Sigmoid colon (tissue), 6 donors: ENCODE measurements at regions not wholly inside any gene's neighbourhood (a gene's known extent, or its start where the extent isn't known, plus 50 kb on each side); places are given as distances from the start of the nearest gene placed in this dataset.

Experiments used
- DNase-seq: peaks from one replicate; pipeline ENCODE4 v3.0.0-alpha.2; 2019
- H3K27ac ChIP-seq, 4 donors: fragments of 200-600 bp; sonication (generic); one replicate each; pipeline ENCODE4 v1.5.1; 2016 to 2019; ENCODE audit warnings: mild to moderate bottlenecking in 1 of 4
- H3K27me3 ChIP-seq, 3 donors: fragments of 200-600 bp; sonication (generic); one replicate each; pipeline ENCODE4 v1.5.1; 2019; ENCODE audit warnings: mild to moderate bottlenecking in 1 of 3
- H3K36me3 ChIP-seq, 4 donors: fragments of 200-600 bp; sonication (generic); one replicate each; pipeline ENCODE4 v1.5.1; 2016 to 2019
- H3K4me1 ChIP-seq, 4 donors: fragments of 200-600 bp; sonication (generic); one replicate each; pipeline ENCODE4 v1.5.1; 2017 to 2019
- H3K4me3 ChIP-seq, 4 donors: fragments of 200-600 bp; sonication (generic); one replicate each; pipeline ENCODE4 v1.5.1; 2017 to 2019; ENCODE audit warnings: mild to moderate bottlenecking in 2 of 4, moderate library complexity in 1 of 4
- H3K9me3 ChIP-seq, 4 donors: fragments of 200-600 bp in 3 of 4; sonication (generic) in 3 of 4; one replicate each; pipeline versions ENCODE4 v1.5.1 to v1.6.1; 2013 to 2019
- EP300 ChIP-seq, 4 donors: sonication (generic); formaldehyde crosslinking; IDR thresholded peaks; one replicate each; pipeline ENCODE4 v1.6.1; 2017; ENCODE audit warnings: antibody characterized with exemption in 4 of 4
- POLR2A ChIP-seq, 2 donors: fragments of 450-650 bp; IDR thresholded peaks; one replicate each; pipeline ENCODE4 v1.6.1; 2016; ENCODE audit warnings: antibody characterized with exemption in 2 of 2, mild to moderate bottlenecking in 2 of 2, moderate library complexity in 2 of 2
- POLR2AphosphoS5 ChIP-seq, 4 donors: sonication (generic); formaldehyde crosslinking; IDR thresholded peaks; one replicate each; pipeline ENCODE4 v1.6.1; 2017; ENCODE audit warnings: antibody characterized with exemption in 4 of 4
- WGBS, 2 donors: extraction: QIAGEN DNeasy Blood & Tissue Kit; methylation state at CpG; one replicate each; pipeline ENCODE4 v1.1.7; 2013; 5-methylcytosine and 5-hydroxymethylcytosine counted together
- intact Hi-C: fragments of 100-400 bp; cut with DNase I; formaldehyde crosslinking; loops from one replicate; pipeline ENCODE4 v1.15.1; 2023
- TF ChIP-seq, protein P1 (sequence below), 4 experiments: fragments of 450-650 bp in 3 of 4; fragments of 200-600 bp in 1 of 4; IDR thresholded peaks; one replicate each; pipeline ENCODE4 v1.5.1; 2016 to 2019; ENCODE audit warnings: antibody characterized with exemption in 4 of 4, mild to moderate bottlenecking in 3 of 4, moderate library complexity in 2 of 4
- donor health status: healthy with polysubstance abuse.
- donor health status: healthy.

DNA sequence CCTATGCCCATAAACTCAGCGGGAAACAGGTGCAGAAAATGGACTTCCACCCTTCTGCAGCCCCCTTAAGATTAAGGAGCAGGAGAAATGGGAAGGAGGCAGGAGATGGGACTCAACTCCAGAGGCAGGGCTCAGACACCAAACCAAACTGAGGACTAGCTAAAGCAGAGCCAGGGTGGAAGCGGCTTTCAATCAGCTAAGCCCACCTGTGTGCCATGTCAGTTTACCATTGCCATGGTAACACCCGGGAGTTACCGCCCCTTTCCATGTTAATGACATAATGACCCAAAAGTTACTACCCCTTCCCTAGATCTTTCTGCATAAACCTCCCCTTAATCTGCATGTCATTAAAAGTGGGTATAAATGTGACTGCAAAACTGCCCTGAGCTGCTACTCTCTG lies 653.5 kb downstream of the PTPRU start:
- Histone ChIP-seq H3K4me3 (no peak overlapping the region), H3K9me3 (no peaks in the 10 kb centered on the region), H3K27ac (no peak overlapping the region), H3K36me3 (no peaks in the 10 kb centered on the region), H3K27me3 (peaks cover 2 to 17% (median 7%) of the 10 kb centered on the region in 3 donors), H3K4me1 (no peaks in the 10 kb centered on the region)
- TF ChIP-seq POLR2AphosphoS5 (IDR thresholded peaks at IDR 0.05): no peak
- TF ChIP-seq EP300 (IDR thresholded peaks at IDR 0.05): no peak
- TF ChIP-seq, protein P1, sequence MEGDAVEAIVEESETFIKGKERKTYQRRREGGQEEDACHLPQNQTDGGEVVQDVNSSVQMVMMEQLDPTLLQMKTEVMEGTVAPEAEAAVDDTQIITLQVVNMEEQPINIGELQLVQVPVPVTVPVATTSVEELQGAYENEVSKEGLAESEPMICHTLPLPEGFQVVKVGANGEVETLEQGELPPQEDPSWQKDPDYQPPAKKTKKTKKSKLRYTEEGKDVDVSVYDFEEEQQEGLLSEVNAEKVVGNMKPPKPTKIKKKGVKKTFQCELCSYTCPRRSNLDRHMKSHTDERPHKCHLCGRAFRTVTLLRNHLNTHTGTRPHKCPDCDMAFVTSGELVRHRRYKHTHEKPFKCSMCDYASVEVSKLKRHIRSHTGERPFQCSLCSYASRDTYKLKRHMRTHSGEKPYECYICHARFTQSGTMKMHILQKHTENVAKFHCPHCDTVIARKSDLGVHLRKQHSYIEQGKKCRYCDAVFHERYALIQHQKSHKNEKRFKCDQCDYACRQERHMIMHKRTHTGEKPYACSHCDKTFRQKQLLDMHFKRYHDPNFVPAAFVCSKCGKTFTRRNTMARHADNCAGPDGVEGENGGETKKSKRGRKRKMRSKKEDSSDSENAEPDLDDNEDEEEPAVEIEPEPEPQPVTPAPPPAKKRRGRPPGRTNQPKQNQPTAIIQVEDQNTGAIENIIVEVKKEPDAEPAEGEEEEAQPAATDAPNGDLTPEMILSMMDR (IDR thresholded peaks at IDR 0.05): no peak
- TF ChIP-seq POLR2A (IDR thresholded peaks at IDR 0.05): no peak
- DNase-seq: no peak
- intact Hi-C loops: no loop called here
- WGBS, 2 donors: 53 to 75% methylated on average over 4 of the region's 4 CpGs

DNA sequence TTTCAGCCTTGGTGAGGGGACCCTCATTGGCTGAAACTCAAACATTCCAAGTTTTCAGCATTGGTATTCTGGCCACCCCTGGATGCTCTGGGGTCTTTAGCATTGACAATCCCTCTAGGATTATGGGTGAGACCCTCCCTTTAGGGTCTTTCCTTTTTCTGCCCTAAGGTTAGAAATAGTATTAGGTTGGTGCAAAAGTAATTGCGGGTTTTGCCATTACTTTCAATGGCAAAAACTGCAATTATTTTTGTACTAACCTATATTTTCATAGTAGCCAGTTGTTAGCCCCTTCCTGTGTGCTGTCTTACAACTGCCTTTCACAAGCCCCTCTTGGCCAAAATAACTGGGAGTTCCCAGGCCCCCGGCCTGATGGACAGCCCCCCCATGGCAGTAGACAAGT lies 648.4 kb downstream of the PTPRU start:
- TF ChIP-seq POLR2A (IDR thresholded peaks at IDR 0.05) (no peak), POLR2AphosphoS5 (IDR thresholded peaks at IDR 0.05) (no peak), EP300 (IDR thresholded peaks at IDR 0.05) (no peak)
- TF ChIP-seq, protein P1 (IDR thresholded peaks at IDR 0.05): no peak
- Histone ChIP-seq H3K4me3 (no peak overlapping the region), H3K27me3 (peaks cover 0 to 3% (median 0%) of the 10 kb centered on the region in 3 donors), H3K36me3 (no peaks in the 10 kb centered on the region), H3K27ac (no peak overlapping the region), H3K9me3 (no peaks in the 10 kb centered on the region), H3K4me1 (no peaks in the 10 kb centered on the region)
- intact Hi-C loops: no loop called here
- DNase-seq: no peak
- WGBS, 2 donors: 86 to 94% methylated on average over 2 of the region's 2 CpGs

DNA sequence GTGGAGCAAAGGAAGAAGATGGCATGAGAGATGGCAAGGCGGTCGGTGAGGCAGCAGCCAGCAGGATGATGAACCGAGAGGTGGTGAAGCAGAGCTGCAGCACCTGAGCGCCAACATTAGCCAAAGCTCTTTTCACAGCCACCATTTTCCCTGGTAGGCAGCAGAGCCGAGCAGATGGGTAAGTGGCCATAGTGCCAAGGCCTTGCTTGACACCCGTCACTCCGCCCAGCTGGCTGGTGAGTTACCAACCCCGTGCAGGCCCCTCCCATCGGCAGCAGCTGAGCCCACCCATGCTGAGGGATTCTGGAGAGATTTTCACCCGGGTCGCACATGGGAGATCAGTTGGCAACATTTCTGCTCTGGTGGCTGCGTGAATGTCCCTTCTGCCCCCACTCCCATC lies 647.7 kb downstream of the PTPRU start:
- no peaks in the 10 kb centered on the region for H3K36me3 ChIP-seq
- WGBS, 2 donors: 91% methylated on average over 12 of the region's 12 CpGs
- H3K9me3 ChIP-seq: no peaks in the 10 kb centered on the region
- H3K27ac ChIP-seq: no peak overlapping the region
- intact Hi-C loops: no loop called here
- peaks cover 0 to 6% (median under 1%) of the 10 kb centered on the region in 3 donors for H3K27me3 ChIP-seq
- TF ChIP-seq, protein P1 (IDR thresholded peaks at IDR 0.05): no peak
- no peak for TF ChIP-seq EP300 (IDR thresholded peaks at IDR 0.05)
- no peak overlapping the region for H3K4me3 ChIP-seq
- no peaks in the 10 kb centered on the region for H3K4me1 ChIP-seq
- no peak for DNase-seq

DNA sequence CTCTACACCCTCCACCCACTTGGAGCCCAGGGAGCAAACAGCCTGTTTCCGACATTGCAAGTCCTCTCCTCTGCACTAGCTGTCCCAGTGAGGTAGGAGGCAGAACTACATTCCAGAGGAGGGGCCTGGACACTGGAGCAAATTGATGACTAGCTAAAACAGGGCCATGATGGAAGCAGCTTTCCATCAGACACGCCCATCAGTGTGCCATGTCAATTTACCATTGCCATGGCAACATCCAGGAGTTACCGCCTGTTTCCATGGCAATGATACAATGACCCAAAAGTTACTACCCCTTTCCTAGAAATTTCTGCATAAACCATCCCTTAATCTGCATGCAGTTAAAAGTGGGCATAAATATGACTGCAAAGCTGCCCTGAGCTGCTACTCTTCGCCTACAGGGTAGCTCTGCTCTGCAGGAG lies 647.1 kb downstream of the PTPRU start:
- peaks cover 0 to 6% (median 5%) of the 10 kb centered on the region in 3 donors for H3K27me3 ChIP-seq
- DNase-seq: no peak
- H3K36me3 ChIP-seq: no peaks in the 10 kb centered on the region
- no peak overlapping the region for H3K4me3 ChIP-seq
- TF ChIP-seq POLR2A (IDR thresholded peaks at IDR 0.05): no peak
- TF ChIP-seq POLR2AphosphoS5 (IDR thresholded peaks at IDR 0.05): no peak
- TF ChIP-seq EP300 (IDR thresholded peaks at IDR 0.05): no peak
- TF ChIP-seq, protein P1 (IDR thresholded peaks at IDR 0.05): no peak
- H3K4me1 ChIP-seq: no peaks in the 10 kb centered on the region
- WGBS, 2 donors: 79 to 84% methylated on average over 4 of the region's 4 CpGs
- intact Hi-C loops: no loop called here
- no peaks in the 10 kb centered on the region for H3K9me3 ChIP-seq
- no peak overlapping the region for H3K27ac ChIP-seq

DNA sequence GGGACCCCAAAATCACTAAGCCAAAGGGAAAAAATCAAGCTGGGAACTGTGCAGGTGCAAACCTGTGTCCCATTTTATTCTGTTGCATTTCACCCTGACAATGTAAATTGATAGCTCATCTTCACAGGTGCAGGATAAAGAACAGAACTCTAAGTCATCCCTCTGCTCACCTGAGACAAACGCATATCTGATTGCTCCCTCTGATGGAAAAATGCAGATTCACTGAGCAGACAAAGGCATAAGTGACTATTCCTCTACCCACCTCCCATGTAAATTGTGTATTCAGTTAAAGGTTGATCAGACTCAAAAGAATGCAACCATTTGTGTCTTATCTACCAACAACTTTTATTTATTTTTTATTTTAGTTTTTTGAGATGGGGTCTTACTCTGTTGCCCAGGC lies 644.2 kb downstream of the PTPRU start:
- peaks cover 0 to 6% (median 5%) of the 10 kb centered on the region in 3 donors for H3K27me3 ChIP-seq
- TF ChIP-seq, protein P1 (IDR thresholded peaks at IDR 0.05): no peak
- TF ChIP-seq POLR2AphosphoS5 (IDR thresholded peaks at IDR 0.05): no peak
- TF ChIP-seq POLR2A (IDR thresholded peaks at IDR 0.05): no peak
- no peak for TF ChIP-seq EP300 (IDR thresholded peaks at IDR 0.05)
- no peak overlapping the region for H3K27ac ChIP-seq
- intact Hi-C loops: no loop called here
- WGBS, 2 donors: 52 to 68% methylated on average over 1 of the region's 1 CpG
- no peaks in the 10 kb centered on the region for H3K36me3 ChIP-seq
- no peak for DNase-seq
- no peaks in the 10 kb centered on the region for H3K4me1 ChIP-seq
- no peak overlapping the region for H3K4me3 ChIP-seq
- no peaks in the 10 kb centered on the region for H3K9me3 ChIP-seq
